Fibroblast of pulmonary artery (primary cell): ENCODE measurements at regions not wholly inside any gene's neighbourhood (a gene's known extent, or its start where the extent isn't known, plus 50 kb on each side); places are given as distances from the start of the nearest gene placed in this dataset.

ENCODE experiments used
- DNase-seq: peaks from one replicate; pipeline ENCODE4 v3.0.0-alpha.2; 2010; ENCODE audit warnings: low read depth
- H3K4me3 ChIP-seq: replicated peaks from 2 replicates; pipeline ENCODE4 v1.5.1; 2011; ENCODE audit warnings: low read depth, mild to moderate bottlenecking, control low read depth, low read length, moderate library complexity
- TF ChIP-seq, protein P1 (sequence below): IDR thresholded peaks from 2 replicates; pipeline ENCODE4 v1.5.1; 2011; ENCODE audit warnings: mild to moderate bottlenecking, control low read depth, low read length, inconsistent platforms; ENCODE audit errors: missing control alignments

DNA sequence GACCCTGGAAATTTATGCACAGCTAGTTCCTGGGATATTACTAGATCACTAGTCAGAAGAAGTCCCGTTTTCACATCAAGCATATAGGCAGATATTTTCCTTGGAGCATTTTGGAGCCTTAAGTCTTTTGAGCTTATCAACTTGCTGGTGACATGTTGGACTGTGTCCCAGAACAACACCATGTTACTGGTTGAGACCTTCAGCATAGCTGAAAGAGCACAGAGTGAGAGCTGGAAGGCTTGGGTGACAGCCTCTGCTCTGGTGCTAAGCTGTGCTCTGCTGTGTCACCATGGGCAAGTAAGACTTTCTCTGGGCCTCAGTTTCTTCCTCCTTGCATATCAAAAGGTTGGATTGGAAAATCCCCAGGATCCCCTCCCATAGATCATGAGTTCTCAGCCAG lies 116.6 kb upstream of the FRMPD4 start:
- TF ChIP-seq, protein P1, sequence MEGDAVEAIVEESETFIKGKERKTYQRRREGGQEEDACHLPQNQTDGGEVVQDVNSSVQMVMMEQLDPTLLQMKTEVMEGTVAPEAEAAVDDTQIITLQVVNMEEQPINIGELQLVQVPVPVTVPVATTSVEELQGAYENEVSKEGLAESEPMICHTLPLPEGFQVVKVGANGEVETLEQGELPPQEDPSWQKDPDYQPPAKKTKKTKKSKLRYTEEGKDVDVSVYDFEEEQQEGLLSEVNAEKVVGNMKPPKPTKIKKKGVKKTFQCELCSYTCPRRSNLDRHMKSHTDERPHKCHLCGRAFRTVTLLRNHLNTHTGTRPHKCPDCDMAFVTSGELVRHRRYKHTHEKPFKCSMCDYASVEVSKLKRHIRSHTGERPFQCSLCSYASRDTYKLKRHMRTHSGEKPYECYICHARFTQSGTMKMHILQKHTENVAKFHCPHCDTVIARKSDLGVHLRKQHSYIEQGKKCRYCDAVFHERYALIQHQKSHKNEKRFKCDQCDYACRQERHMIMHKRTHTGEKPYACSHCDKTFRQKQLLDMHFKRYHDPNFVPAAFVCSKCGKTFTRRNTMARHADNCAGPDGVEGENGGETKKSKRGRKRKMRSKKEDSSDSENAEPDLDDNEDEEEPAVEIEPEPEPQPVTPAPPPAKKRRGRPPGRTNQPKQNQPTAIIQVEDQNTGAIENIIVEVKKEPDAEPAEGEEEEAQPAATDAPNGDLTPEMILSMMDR, result no peak
- peak; percentile 24 for DNase-seq
- H3K4me3 ChIP-seq, result no peak overlapping the region

- no peak overlapping the region for H3K4me3 ChIP-seq
- DNase-seq, result no peak
- TF ChIP-seq, protein P1, result no peak
Observed at GRCh38 chrX:12026481-12026880, 111.8 kb upstream of the FRMPD4 start.

GRCh38 chrX:12032082-12032481 lies 106.2 kb upstream of the FRMPD4 start:
- TF ChIP-seq, protein P1, result no peak
- peak; percentile 50 for DNase-seq
- H3K4me3 ChIP-seq, result no peak overlapping the region

- DNase-seq, result no peak
- H3K4me3 ChIP-seq, result no peak overlapping the region
- TF ChIP-seq, protein P1, result no peak
Observed at GRCh38 chrX:12034741-12035140, 103.5 kb upstream of the FRMPD4 start.

DNA sequence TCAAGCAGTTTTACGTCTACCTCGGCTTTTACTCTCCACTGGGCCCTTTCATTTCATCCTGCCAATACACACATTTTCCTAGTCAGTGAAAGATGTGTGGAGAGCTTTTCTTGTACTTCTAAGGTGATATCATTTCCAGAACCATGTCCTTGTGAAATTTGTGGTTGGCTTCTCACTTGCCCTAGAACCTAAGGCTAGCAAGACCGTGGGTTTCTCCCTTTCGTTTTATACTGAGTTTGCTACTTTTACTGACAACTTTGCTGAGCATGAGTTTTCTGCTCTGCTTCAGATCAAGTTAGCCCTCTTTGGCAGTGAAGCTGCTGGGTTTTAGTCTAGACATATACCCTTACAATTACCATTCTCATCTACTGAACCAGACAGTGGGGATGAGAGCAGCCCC lies 95.7 kb upstream of the FRMPD4 start:
- TF ChIP-seq, protein P1, result no peak
- H3K4me3 ChIP-seq, result no peak overlapping the region
- DNase-seq, result no peak

DNA sequence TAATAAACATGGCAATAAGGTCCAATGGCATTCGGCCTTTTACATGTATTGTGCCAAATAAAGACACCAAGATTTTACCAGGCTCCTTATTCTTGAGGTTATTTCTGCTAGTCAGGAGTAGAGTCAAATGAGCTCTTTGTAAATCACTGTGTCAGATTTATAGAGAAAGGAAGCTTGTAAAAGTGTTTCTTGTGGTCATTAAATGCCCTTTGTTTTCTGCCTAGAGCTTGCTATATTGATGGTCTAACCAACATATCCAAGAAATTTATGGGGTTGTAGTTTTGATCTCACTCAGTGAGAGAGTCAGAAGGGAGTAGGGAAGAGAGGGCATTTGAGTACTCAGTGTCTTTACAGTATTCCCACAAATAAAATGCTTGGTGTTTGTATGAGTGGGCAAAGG lies 86.2 kb upstream of the FRMPD4 start:
- no peak overlapping the region for H3K4me3 ChIP-seq
- DNase-seq, result no peak
- TF ChIP-seq, protein P1, result no peak

DNA sequence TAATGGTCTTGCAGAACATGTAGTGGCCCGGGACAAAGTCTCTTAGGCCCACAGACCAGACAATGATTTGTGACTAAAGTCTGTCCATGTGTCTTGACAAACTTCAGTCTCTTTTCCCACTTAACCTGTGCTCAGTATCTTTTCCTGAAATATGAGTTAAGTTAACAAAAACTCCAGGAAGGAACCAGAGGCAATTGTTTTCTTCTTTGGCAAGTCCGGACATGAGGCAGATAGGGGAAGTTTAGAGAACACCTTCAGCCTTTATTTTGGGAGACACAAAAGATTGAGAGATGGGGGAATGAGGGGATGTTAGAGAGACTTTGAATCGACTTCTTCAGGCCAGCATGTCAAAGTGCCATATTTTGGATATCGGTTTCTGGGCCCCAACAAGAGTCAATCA lies 80.2 kb upstream of the FRMPD4 start:
- TF ChIP-seq, protein P1, result no peak
- H3K4me3 ChIP-seq, result no peak overlapping the region
- DNase-seq, result no peak
